PC-3 (cell line): ENCODE measurements at regions not wholly inside any gene's neighbourhood (a gene's known extent, or its start where the extent isn't known, plus 50 kb on each side); places are given as distances from the start of the nearest gene placed in this dataset.
A peak's percentile ranks its signal among the peaks of the same experiment; 100 is the strongest.

ENCODE experiments used
- ATAC-seq: fragments of 200-7000 bp; cut with Tn5 transposase; 2 replicates; pipeline ENCODE4 v1.9.1; 2020; ENCODE audit warnings: mild to moderate bottlenecking, moderate library complexity
- BruUV-seq: library from RNA; stranded (reverse); fragments of 400-500 nt; replicated peaks from 2 replicates; lab custom pipeline; 2021; lab: Mats Ljungman, UMichigan
- CTCF ChIA-PET: fragments of 300-600 bp; sonication (Branson Sonifier 250); formaldehyde crosslinking; loops from one replicate; lab custom pipeline; 2022; ENCODE audit warnings: antibody characterized with exemption; lab: Charles Lee
- POLR2A ChIA-PET: fragments of 300-600 bp; sonication (Branson Sonifier 250); formaldehyde crosslinking; loops from one replicate; lab custom pipeline; 2022; ENCODE audit warnings: antibody characterized with exemption; ENCODE audit not compliant: unreplicated experiment; lab: Charles Lee
- DNase-seq: peaks from one replicate; pipeline ENCODE4 v3.0.0-alpha.2; 2015
- H2AFZ ChIP-seq: fragments of 300-600 bp; sonication (generic); 2 replicates; pipeline ENCODE4 v1.6.0; 2016; ENCODE audit warnings: antibody characterized with exemption, low read length
- H3F3A ChIP-seq: fragments of 300-600 bp; sonication (generic); one replicate; pipeline ENCODE4 v1.6.0; 2017; ENCODE audit warnings: antibody characterized with exemption, low read length, control low read depth, mild to moderate bottlenecking; ENCODE audit not compliant: unreplicated experiment
- H3K27ac ChIP-seq: fragments of 300-600 bp; sonication (generic); 2 replicates; pipeline ENCODE4 v1.5.1; 2016; ENCODE audit warnings: mild to moderate bottlenecking, low read length
- H3K27me3 ChIP-seq: fragments of 300-600 bp; sonication (generic); 2 replicates; pipeline ENCODE4 v1.6.1; 2016; ENCODE audit warnings: low read length, mixed read lengths
- H3K36me3 ChIP-seq: fragments of 300-600 bp; sonication (generic); 2 replicates; pipeline ENCODE4 v1.6.1; 2016; ENCODE audit warnings: low read depth, mixed run types, low read length, mixed read lengths
- H3K4me1 ChIP-seq: fragments of 300-600 bp; sonication (generic); 2 replicates; pipeline ENCODE4 v1.5.1; 2016; ENCODE audit warnings: low read length; ENCODE audit not compliant: insufficient read depth
- H3K4me2 ChIP-seq: fragments of 300-600 bp; sonication (generic); 2 replicates; pipeline ENCODE4 v1.6.0; 2016; ENCODE audit warnings: low read length
- H3K4me3 ChIP-seq: fragments of 300-600 bp; sonication (generic); 2 replicates; pipeline ENCODE4 v1.5.1; 2016; ENCODE audit warnings: mild to moderate bottlenecking, low read length, mixed read lengths
- H3K79me2 ChIP-seq: fragments of 300-600 bp; sonication (generic); 2 replicates; pipeline ENCODE4 v1.6.1; 2017; ENCODE audit warnings: low read length, mixed read lengths
- H3K9ac ChIP-seq: fragments of 300-600 bp; sonication (generic); 2 replicates; pipeline ENCODE4 v1.6.0; 2016; ENCODE audit warnings: mild to moderate bottlenecking, low read length
- H3K9me2 ChIP-seq: fragments of 300-600 bp; sonication (generic); replicated peaks from 2 replicates; pipeline ENCODE4 v1.6.1; 2016; ENCODE audit warnings: mixed run types, low read length, mixed read lengths
- H3K9me3 ChIP-seq: fragments of 300-600 bp; sonication (generic); 2 replicates; pipeline ENCODE4 v1.6.1; 2016; ENCODE audit warnings: low read length, mixed read lengths
- H4K20me1 ChIP-seq: fragments of 300-600 bp; sonication (generic); 2 replicates; pipeline ENCODE4 v1.6.1; 2016; ENCODE audit warnings: low read length, mixed read lengths
- CTCF ChIP-seq: fragments of 300-600 bp; sonication (generic); conservative IDR thresholded peaks from 2 replicates; pipeline ENCODE4 v1.5.1; 2017; ENCODE audit warnings: antibody characterized with exemption, low read depth, mild to moderate bottlenecking, low read length
- EZH2 ChIP-seq: fragments of 300-600 bp; sonication (generic); IDR thresholded peaks from one replicate; pipeline ENCODE4 v1.6.1; 2017; ENCODE audit warnings: antibody characterized with exemption, mild to moderate bottlenecking, low read length; ENCODE audit not compliant: unreplicated experiment
- EZH2phosphoT487 ChIP-seq: fragments of 300-600 bp; sonication (generic); IDR thresholded peaks from 2 replicates; pipeline ENCODE4 v1.6.1; 2018; ENCODE audit warnings: mild to moderate bottlenecking, antibody characterized with exemption, low read length, borderline replicate concordance
- intact Hi-C: fragments of 100-400 bp; cut with micrococcal nuclease; formaldehyde crosslinking; loops from 2 replicates; pipeline ENCODE4 v1.9.0; 2023

DNA sequence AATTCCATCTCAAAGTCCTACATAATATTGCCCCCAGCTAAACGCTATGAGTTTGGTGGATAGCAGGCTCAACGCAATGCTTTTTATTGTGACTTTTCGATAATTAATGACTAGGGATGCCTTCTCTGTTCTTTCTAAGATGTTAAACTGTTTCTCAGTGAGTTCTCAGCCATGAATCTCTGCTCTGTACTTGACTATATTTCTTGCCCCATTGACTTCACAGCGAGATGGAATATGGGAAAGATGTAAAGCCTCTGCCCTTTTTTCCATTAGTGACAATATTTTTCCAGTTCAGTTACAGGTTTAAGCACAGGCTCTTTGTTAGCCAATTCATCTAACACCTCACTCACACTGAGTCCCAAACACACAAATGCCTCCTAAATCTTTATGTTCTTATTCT, 1022.0 kb downstream of the ADGRL3 start:
- H3K9ac ChIP-seq: no peak overlapping the region
- H3K4me3 ChIP-seq: no peak overlapping the region
- no peaks in the 10 kb centered on the region for H3K4me1 ChIP-seq
- no peak overlapping the region for H3K27ac ChIP-seq
- no peaks in the 10 kb centered on the region for H3K9me3 ChIP-seq
- H3F3A ChIP-seq: no peaks in the 10 kb centered on the region
- no peaks in the 10 kb centered on the region for H3K79me2 ChIP-seq
- intact Hi-C loops: no loop called here
- CTCF ChIA-PET: no interaction called here
- no peak overlapping the region for H3K4me2 ChIP-seq
- TF ChIP-seq EZH2phosphoT487 (no peak), CTCF (no peak), EZH2 (no peak)
- H3K36me3 ChIP-seq: no peaks in the 10 kb centered on the region
- H2AFZ ChIP-seq: no peak overlapping the region
- no peaks in the 10 kb centered on the region for H4K20me1 ChIP-seq
- 0 out of 2 replicates have a peak, but pooled peaks cover 3% of the 10 kb centered on the region for H3K9me2 ChIP-seq
- POLR2A ChIA-PET: no interaction called here
- no peak for DNase-seq
- no peak for ATAC-seq
- H3K27me3 ChIP-seq: no peaks in the 10 kb centered on the region
- no TSS peak for BruUV-seq

DNA sequence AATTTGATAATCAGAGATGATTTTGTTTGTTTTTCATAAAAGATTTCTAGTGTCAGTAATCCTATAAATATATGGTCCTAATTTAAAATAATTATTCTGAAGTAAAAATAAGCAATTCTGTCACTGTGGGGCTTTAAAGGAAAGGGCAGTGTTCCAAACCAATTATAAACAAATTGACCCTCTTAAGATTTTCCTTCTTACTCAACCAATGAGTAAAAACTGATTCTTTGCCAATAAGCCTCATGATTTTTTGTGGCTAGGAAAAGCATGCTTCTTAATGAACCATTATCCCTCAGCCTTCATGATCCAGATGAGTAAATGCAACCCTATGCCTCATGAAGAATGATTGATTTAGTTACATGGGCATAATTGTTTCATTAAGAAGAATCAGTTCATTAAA, 1010.4 kb downstream of the ADGRL3 start:
- CTCF ChIA-PET: no interaction called here
- no peaks in the 10 kb centered on the region for H3K9me2 ChIP-seq
- TF ChIP-seq EZH2: no peak
- no peak for TF ChIP-seq EZH2phosphoT487
- no peak for TF ChIP-seq CTCF

GRCh38 chr4:62209757-62210485, 1009.8 kb downstream of the ADGRL3 start:
- Histone ChIP-seq H3K9me3 (no peaks in the 10 kb centered on the region), H3K79me2 (no peaks in the 10 kb centered on the region), H3K27ac (no peak overlapping the region), H3K4me3 (no peak overlapping the region), H3K9ac (no peak overlapping the region), H2AFZ (peak overlapping the region; percentile 41; the same call in 1 of the 2 replicates), H3K36me3 (no peaks in the 10 kb centered on the region), H3K4me1 (no peaks in the 10 kb centered on the region), H3K4me2 (no peak overlapping the region), H4K20me1 (no peaks in the 10 kb centered on the region), H3K27me3 (no peaks in the 10 kb centered on the region), H3K9me2 (no peaks in the 10 kb centered on the region), H3F3A (no peaks in the 10 kb centered on the region)
- TF ChIP-seq EZH2 (no peak), CTCF (no peak), EZH2phosphoT487 (no peak)
- intact Hi-C loops: no loop called here
- ChIA-PET CTCF (no interaction called here), POLR2A (no interaction called here)
- DNase-seq (no peak), ATAC-seq (no peak)
- BruUV-seq: no TSS peak

More for the DNA sequence above, 1010.4 kb downstream of the ADGRL3 start:
- Histone ChIP-seq H3K9ac (no peak overlapping the region), H3K27me3 (no peaks in the 10 kb centered on the region), H3K27ac (no peak overlapping the region), H3K4me3 (no peak overlapping the region), H2AFZ (no peak overlapping the region), H3K4me1 (no peaks in the 10 kb centered on the region), H3K36me3 (no peaks in the 10 kb centered on the region), H4K20me1 (no peaks in the 10 kb centered on the region), H3F3A (no peaks in the 10 kb centered on the region), H3K79me2 (no peaks in the 10 kb centered on the region), H3K4me2 (no peak overlapping the region), H3K9me3 (no peaks in the 10 kb centered on the region)
- POLR2A ChIA-PET: no interaction called here
- no TSS peak for BruUV-seq
- intact Hi-C loops: no loop called here
- ATAC-seq: no peak
- DNase-seq: no peak
